Stimulated activated CD4-positive, alpha-beta T cell treated with anti-CD3 and anti-CD28 coated beads, Interleukin-1b, Interleukin-23, amount 100 ng/mL, for 24 hours (primary cell): ENCODE measurements at regions not wholly inside any gene's neighbourhood (a gene's known extent, or its start where the extent isn't known, plus 50 kb on each side); places are given as distances from the start of the nearest gene placed in this dataset.
"Not testable (repeated sequence)": the region's sequence is repeated elsewhere in the genome, so short reads cannot be mapped to it uniquely, and the experiment has no call there.

ENCODE experiments used
- DNase-seq, 4 experiments: peaks; one replicate each; pipeline ENCODE4 v3.0.0-alpha.2; 2020; ENCODE audit warnings: low read depth in 4 of 4, low spot score in 1 of 4

GRCh38 chr9:66152406-66152805 lies 415.5 kb downstream of the FOXD4L4 start:
- DNase-seq, result not testable (repeated sequence)

GRCh38 chr9:66153021-66153725 lies 416.2 kb downstream of the FOXD4L4 start:
- peak in 2 of 4 experiments; percentile 33 to 36 for DNase-seq

DNA sequence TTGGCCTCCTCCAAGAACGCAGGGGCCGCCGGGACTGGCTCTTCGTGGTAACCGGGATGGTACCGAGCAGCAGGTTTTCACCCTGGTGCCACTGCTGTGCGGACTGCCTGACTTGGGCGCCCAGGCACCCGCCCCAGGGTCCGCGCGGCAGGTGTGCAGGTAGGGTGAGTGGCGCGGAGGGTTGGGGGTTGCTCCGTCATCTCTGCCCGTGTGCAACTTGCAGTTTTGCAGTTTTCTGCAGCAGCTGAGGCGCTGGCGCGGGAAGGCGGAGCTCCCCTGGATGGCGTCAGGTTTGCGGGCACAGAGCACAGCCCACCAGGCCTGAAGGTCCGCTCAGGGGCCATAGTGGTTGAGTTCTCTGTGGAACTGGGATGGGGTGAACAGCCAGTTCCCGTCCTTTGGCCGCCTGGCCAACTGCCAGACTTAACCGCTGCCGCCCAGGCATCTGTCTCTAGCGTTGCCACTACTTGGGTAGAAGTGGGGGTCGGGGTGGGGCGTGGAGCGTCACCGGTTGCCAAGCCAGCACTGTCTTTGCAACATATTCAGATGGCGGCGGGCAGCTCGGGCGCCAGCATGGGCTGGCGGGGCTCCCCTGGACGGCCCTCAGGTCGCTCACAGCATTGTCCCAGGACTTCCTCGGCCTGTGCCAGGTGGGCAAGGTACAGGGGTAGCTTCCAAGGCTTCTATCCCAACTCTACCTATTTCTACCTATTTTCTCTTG lies 417.2 kb downstream of the FOXD4L4 start:
- not testable (repeated sequence) for DNase-seq

GRCh38 chr9:66182316-66182715 lies 445.4 kb downstream of the FOXD4L4 start:
- not testable (repeated sequence) for DNase-seq

GRCh38 chr9:66183648-66184047 lies 446.7 kb downstream of the FOXD4L4 start:
- not testable (repeated sequence) for DNase-seq

- not testable (repeated sequence) for DNase-seq
These were observed 460.3 kb downstream of the FOXD4L4 start for GRCh38 chr9:66197199-66197598.

DNA sequence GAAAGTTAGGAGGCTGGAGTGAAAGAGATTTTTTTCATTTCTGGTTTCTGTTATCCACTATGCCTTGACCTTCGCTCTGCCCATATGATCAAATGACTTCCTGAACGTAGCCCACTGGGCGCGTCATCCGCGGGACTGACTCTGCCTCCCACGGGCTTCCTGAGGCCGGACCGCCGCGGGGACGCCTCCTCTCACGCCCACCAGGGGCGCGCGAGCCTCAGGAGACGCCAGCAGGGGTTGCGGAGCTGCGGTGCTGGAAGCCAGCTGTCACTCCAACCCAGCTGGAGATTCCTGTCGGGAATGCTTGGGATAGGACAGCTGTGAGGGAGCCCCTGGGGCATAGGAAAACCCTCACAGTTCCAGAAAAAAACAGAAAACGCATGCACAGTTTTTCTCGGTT lies 461.5 kb downstream of the FOXD4L4 start:
- not testable (repeated sequence) for DNase-seq

- DNase-seq, result not testable (repeated sequence)
These were observed 469.7 kb downstream of the FOXD4L4 start for GRCh38 chr9:66206617-66207016.

- not testable (repeated sequence) for DNase-seq
These were observed 471.0 kb downstream of the FOXD4L4 start for GRCh38 chr9:66207914-66208313.

GRCh38 chr9:66244763-66245162 lies 507.8 kb downstream of the FOXD4L4 start:
- DNase-seq, result not testable (repeated sequence)

GRCh38 chr9:66245481-66245880 lies 508.5 kb downstream of the FOXD4L4 start:
- DNase-seq, result not testable (repeated sequence)

DNA sequence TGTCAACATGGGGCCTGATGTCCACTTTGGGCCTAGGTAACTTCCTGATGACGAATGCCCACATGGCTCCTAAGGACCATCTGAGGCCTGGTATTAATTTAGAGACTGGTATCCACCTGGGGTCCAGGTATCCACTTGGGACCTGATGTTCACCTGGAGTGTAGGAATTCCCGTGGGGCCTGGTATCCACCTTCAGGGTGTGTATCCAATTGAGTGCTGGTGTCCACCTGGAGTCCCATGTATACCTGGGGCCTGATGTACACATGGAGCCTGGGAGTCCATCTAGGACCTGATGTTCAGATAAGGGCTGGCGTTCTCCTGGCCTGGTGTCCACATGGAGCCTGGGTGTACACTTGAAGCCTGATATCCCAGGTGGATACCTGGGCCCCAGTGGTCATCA lies 520.6 kb downstream of the FOXD4L4 start:
- not testable (repeated sequence) for DNase-seq

DNA sequence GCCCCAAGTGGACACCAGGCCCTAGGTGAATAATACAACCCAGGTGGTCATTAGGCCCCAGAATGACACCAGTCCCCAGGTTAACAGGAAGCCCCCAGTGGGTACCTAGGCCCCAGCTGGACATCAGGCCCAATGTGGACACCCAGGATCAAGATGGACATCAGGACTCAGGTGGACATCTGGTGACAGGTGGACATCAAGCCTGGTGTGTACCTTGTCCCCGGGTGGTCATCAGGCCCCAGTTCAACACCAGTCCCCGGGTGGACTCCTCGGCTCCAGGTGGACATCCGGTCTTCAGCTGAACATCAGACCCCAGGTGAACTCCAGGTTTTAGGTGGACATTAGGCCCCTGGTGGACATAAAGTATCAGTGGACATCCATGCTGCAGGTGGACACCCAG lies 524.6 kb downstream of the FOXD4L4 start:
- DNase-seq, result not testable (repeated sequence)

DNA sequence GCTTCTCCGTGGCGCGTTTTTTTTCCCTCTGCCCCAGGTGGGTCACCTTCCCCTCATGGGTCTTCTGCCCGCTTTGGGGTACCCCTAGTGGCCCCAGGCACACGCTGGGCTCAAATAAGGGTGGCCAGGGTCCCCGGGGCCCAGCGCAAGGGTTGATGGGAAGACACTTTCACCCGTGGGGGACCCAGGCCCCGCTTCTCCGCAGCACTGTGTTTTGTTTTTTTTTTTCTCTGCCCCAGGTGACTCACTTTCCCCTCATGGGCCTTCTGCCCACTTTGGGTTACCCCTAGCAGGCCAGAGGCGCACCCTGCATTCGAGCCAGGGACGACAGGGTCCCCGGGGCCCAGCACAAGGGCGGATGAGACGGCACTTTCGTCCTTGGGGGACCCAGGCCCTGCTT lies 526.7 kb downstream of the FOXD4L4 start:
- DNase-seq, result not testable (repeated sequence)

- DNase-seq, result not testable (repeated sequence)
These were observed 527.8 kb downstream of the FOXD4L4 start for GRCh38 chr9:66264786-66265185.

DNA sequence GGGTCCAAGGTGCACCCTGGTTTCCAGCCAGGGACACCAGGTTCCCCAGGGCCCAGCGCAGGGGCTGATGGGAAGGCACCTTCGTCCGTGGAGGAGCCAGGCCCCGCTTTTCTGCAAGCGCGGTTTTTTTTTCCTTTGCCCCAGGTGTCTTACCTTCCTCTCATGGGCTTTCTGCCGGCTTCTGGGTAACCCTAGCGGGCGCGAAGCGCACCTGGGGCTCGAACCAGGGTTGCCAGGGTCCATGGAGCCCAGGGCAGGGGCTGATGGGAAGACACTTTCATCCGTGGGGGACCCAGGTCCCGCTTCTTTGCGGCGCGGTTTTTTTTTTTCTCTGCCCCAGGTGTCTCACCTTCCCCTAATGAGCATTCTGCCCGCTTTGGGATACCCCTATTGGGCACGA lies 529.3 kb downstream of the FOXD4L4 start:
- not testable (repeated sequence) for DNase-seq

- DNase-seq, result not testable (repeated sequence)
These were observed 530.0 kb downstream of the FOXD4L4 start for GRCh38 chr9:66266856-66267430.

- peak in 1 of 4 experiments; percentile 13 for DNase-seq
These were observed 530.7 kb downstream of the FOXD4L4 start for GRCh38 chr9:66267684-66268083.

- not testable (repeated sequence) for DNase-seq
These were observed 532.1 kb downstream of the FOXD4L4 start for GRCh38 chr9:66269024-66269423.

GRCh38 chr9:66269783-66270182 lies 532.8 kb downstream of the FOXD4L4 start:
- peak; percentile 7 to 55 (median 44) for DNase-seq

- DNase-seq, result not testable (repeated sequence)
These were observed 541.9 kb downstream of the FOXD4L4 start for GRCh38 chr9:66278809-66279208.
